ENCODE measurements at regions not wholly inside any gene's neighbourhood (a gene's known extent, or its start where the extent isn't known, plus 50 kb on each side); places are given as distances from the start of the nearest gene placed in this dataset.

GRCh38 chr2:128801576-128801975 lies 482.9 kb upstream of the HS6ST1 start:
- H3K9me3 ChIP-seq (ENCODE audit: control insufficient read depth, insufficient read depth, low read length), result no peaks in the 10 kb centered on the region
- CTCF ChIA-PET, result no interaction called here
- TF ChIP-seq, protein P1, sequence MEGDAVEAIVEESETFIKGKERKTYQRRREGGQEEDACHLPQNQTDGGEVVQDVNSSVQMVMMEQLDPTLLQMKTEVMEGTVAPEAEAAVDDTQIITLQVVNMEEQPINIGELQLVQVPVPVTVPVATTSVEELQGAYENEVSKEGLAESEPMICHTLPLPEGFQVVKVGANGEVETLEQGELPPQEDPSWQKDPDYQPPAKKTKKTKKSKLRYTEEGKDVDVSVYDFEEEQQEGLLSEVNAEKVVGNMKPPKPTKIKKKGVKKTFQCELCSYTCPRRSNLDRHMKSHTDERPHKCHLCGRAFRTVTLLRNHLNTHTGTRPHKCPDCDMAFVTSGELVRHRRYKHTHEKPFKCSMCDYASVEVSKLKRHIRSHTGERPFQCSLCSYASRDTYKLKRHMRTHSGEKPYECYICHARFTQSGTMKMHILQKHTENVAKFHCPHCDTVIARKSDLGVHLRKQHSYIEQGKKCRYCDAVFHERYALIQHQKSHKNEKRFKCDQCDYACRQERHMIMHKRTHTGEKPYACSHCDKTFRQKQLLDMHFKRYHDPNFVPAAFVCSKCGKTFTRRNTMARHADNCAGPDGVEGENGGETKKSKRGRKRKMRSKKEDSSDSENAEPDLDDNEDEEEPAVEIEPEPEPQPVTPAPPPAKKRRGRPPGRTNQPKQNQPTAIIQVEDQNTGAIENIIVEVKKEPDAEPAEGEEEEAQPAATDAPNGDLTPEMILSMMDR (IDR thresholded peaks at IDR 0.05; ENCODE audit: low read depth, low read length), result no peak
- no peak overlapping the region for H3K27ac ChIP-seq (ENCODE audit: low read depth, low read length)
- no peaks in the 10 kb centered on the region for H3K27me3 ChIP-seq (ENCODE audit: control insufficient read depth, insufficient read depth, low read length)
- H3K4me3 ChIP-seq (ENCODE audit: low read depth, low read length), result no peak overlapping the region
- POLR2A ChIA-PET, result no interaction called here
- DNase-seq (ENCODE audit: low read depth, low spot score), result no peak

- no peak for DNase-seq (ENCODE audit: low read depth, low spot score)
- Histone ChIP-seq H3K27ac (ENCODE audit: low read depth, low read length) (no peak overlapping the region), H3K9me3 (ENCODE audit: control insufficient read depth, insufficient read depth, low read length) (no peaks in the 10 kb centered on the region), H3K4me3 (ENCODE audit: low read depth, low read length) (no peak overlapping the region), H3K27me3 (ENCODE audit: control insufficient read depth, insufficient read depth, low read length) (no peaks in the 10 kb centered on the region)
- POLR2A ChIA-PET, result no interaction called here
- CTCF ChIA-PET, result no interaction called here
- TF ChIP-seq, protein P1 (IDR thresholded peaks at IDR 0.05; ENCODE audit: low read depth, low read length), result no peak
Measured at GRCh38 chr2:128803222-128803621, 484.6 kb upstream of the HS6ST1 start.

DNA sequence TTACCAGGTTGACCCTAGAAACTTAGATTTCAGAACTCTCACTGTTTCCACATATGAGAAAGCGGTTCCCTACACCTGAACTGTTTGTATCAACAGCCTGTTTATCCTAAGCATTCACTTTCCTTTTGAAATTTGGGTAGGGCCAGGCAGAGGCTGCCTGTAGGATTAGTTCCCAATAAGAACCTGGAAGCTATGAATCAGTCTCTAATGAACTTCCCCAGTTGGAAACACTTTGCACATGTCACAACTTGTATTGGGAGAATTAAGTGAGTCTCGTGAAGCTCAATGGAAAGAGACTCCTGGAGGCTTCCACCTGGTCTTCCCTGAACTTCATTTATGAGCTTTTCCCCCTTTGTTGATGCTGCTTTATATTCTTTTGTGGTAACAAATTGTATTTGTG lies 486.6 kb upstream of the HS6ST1 start:
- no peak overlapping the region for H3K27ac ChIP-seq (ENCODE audit: low read depth, low read length)
- no peak overlapping the region for H3K4me3 ChIP-seq (ENCODE audit: low read depth, low read length)
- TF ChIP-seq, protein P1 (IDR thresholded peaks at IDR 0.05; ENCODE audit: low read depth, low read length), result no peak
- H3K27me3 ChIP-seq (ENCODE audit: control insufficient read depth, insufficient read depth, low read length), result no peaks in the 10 kb centered on the region
- H3K9me3 ChIP-seq (ENCODE audit: control insufficient read depth, insufficient read depth, low read length), result no peaks in the 10 kb centered on the region
- ChIA-PET CTCF (no interaction called here), POLR2A (no interaction called here)
- no peak for DNase-seq (ENCODE audit: low read depth, low spot score)

DNA sequence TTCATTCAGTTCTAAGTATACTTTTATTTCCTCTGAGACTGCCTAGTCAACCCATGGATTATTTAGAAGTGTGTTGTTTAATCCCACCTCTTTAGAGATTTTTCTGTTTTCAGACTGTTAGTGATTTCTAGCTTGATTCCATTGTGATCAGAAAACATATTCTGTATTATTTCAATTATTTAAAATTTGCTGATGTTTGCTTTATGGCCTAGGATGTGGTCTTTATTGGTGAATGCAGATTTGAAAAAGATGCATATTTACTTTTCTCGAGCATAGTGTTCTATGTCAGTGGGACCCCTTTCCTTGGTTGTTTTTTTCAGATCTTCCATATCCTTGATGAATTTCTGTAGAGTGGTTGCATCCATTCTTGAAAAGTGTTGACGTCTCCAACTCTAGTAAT lies 487.2 kb upstream of the HS6ST1 start:
- Histone ChIP-seq H3K27me3 (ENCODE audit: control insufficient read depth, insufficient read depth, low read length) (no peaks in the 10 kb centered on the region), H3K9me3 (ENCODE audit: control insufficient read depth, insufficient read depth, low read length) (no peaks in the 10 kb centered on the region), H3K27ac (ENCODE audit: low read depth, low read length) (no peak overlapping the region), H3K4me3 (ENCODE audit: low read depth, low read length) (no peak overlapping the region)
- DNase-seq (ENCODE audit: low read depth, low spot score), result no peak
- CTCF ChIA-PET, result no interaction called here
- POLR2A ChIA-PET, result no interaction called here
- TF ChIP-seq, protein P1 (IDR thresholded peaks at IDR 0.05; ENCODE audit: low read depth, low read length), result no peak

DNA sequence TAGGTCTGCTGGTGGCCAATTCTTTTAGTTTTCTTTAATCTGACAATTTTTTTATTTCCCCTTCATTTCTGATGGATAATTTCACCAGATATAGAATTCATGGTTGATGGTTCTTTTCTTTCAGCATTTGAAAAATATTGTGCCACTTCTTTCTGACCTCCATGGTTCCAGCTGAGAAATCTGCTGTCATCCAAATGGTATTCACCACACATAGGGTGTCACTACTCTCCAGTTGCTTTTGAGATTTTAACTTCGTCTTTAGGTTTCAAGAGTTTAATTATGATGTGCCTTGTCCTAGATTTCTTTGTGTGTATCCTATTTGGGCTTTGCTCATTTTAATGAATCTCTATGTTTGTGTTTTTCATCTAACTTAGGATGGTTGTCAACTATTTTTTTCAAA lies 488.6 kb upstream of the HS6ST1 start:
- no peak for DNase-seq (ENCODE audit: low read depth, low spot score)
- TF ChIP-seq, protein P1 (IDR thresholded peaks at IDR 0.05; ENCODE audit: low read depth, low read length), result no peak
- Histone ChIP-seq H3K27ac (ENCODE audit: low read depth, low read length) (no peak overlapping the region), H3K9me3 (ENCODE audit: control insufficient read depth, insufficient read depth, low read length) (no peaks in the 10 kb centered on the region; the same call in 1 of the 2 replicates), H3K4me3 (ENCODE audit: low read depth, low read length) (no peak overlapping the region), H3K27me3 (ENCODE audit: control insufficient read depth, insufficient read depth, low read length) (no peaks in the 10 kb centered on the region)
- ChIA-PET POLR2A (no interaction called here), CTCF (interaction anchor here (0.7 kb wide), 1 partner anchor 265 kb away, joined by 3 read pairs; no protein-coding TSS in a partner anchor)

Measured in AG04450 (cell line).